ENCODE measurements at regions not wholly inside any gene's neighbourhood (a gene's known extent, or its start where the extent isn't known, plus 50 kb on each side); places are given as distances from the start of the nearest gene placed in this dataset.

- H3K56ac ChIP-seq (replicated peaks; ENCODE audit: insufficient read length, low read depth, low read length): no peak overlapping the region
- H2AFZ ChIP-seq (ENCODE audit: low read length): no peak overlapping the region
- H2BK120ac ChIP-seq (replicated peaks; ENCODE audit: low read depth, low read length): no peak overlapping the region
- no peak overlapping the region for H2BK5ac ChIP-seq (ENCODE audit: low read depth, low read length)
- no peak overlapping the region for H3K27ac ChIP-seq (ENCODE audit: low read depth, low read length)
- no peak overlapping the region for H2AK5ac ChIP-seq (ENCODE audit: low read depth, low read length)
- H3K9me3 ChIP-seq (ENCODE audit: insufficient read depth in 2 of 2, low read depth in 1 of 2, low read length in 1 of 2): no peaks in the 10 kb centered on the region
- H3K79me1 ChIP-seq (ENCODE audit: low read depth, low read length): no peaks in the 10 kb centered on the region
- CTCF ChIA-PET (ENCODE audit: partially characterized antibody): no interaction called here
- H3K36me3 ChIP-seq (ENCODE audit: control insufficient read depth in 2 of 4, insufficient read depth in 4 of 4, low read length in 3 of 4): no peaks in the 10 kb centered on the region
- no peak overlapping the region for H4K8ac ChIP-seq (ENCODE audit: extremely low read depth, insufficient read depth, low read length)
- H3K4me1 ChIP-seq (replicated peaks in 1 of 4; ENCODE audit: control insufficient read depth in 3 of 4, insufficient read depth in 4 of 4, low read length in 3 of 4): no peaks in the 10 kb centered on the region
- H4K20me1 ChIP-seq (replicated peaks in 1 of 2; ENCODE audit: control insufficient read depth in 1 of 2, insufficient read depth in 2 of 2, low read length in 2 of 2): no peaks in the 10 kb centered on the region
- H3K14ac ChIP-seq (ENCODE audit: insufficient read length): no peak overlapping the region
- H3K9ac ChIP-seq (replicated peaks in 1 of 4; ENCODE audit: extremely low read depth in 1 of 4, low read depth in 3 of 4, low read length in 3 of 4): no peak overlapping the region
- H4K5ac ChIP-seq (ENCODE audit: insufficient read length, low read depth, low read length): no peak overlapping the region
- no peak overlapping the region for H3K18ac ChIP-seq (ENCODE audit: extremely low read depth, low read length)
- H4K91ac ChIP-seq (replicated peaks; ENCODE audit: insufficient read length, low read length): no peak overlapping the region
- POLR2A ChIA-PET (ENCODE audit: partially characterized antibody): interaction anchor here (0.6 kb wide), 1 partner anchor 340 kb away, joined by 3 read pairs; no protein-coding TSS in a partner anchor
- no peak overlapping the region for H3K4me2 ChIP-seq (ENCODE audit: insufficient read depth in 1 of 2, low read depth in 2 of 2, low read length in 2 of 2)
- H3K27me3 ChIP-seq (replicated peaks in 1 of 4; ENCODE audit: control insufficient read depth in 3 of 4, extremely low read depth in 1 of 4, insufficient read depth in 3 of 4, low read length in 3 of 4): no peaks in the 10 kb centered on the region
- no peak for TF ChIP-seq EZH2 (IDR thresholded peaks at IDR 0.05; ENCODE audit: low read depth, low read length, severe bottlenecking)
- no peak for TF ChIP-seq BRCA1 (IDR thresholded peaks at IDR 0.05; ENCODE audit: low read depth, low read length)
- TF ChIP-seq HDAC6 (IDR thresholded peaks at IDR 0.05; ENCODE audit: low read depth, low read length): no peak
- no peak for TF ChIP-seq EP300 (IDR thresholded peaks at IDR 0.05; ENCODE audit: borderline replicate concordance in 1 of 2, low read depth in 2 of 2, low read length in 2 of 2)
- TF ChIP-seq, protein P1, sequence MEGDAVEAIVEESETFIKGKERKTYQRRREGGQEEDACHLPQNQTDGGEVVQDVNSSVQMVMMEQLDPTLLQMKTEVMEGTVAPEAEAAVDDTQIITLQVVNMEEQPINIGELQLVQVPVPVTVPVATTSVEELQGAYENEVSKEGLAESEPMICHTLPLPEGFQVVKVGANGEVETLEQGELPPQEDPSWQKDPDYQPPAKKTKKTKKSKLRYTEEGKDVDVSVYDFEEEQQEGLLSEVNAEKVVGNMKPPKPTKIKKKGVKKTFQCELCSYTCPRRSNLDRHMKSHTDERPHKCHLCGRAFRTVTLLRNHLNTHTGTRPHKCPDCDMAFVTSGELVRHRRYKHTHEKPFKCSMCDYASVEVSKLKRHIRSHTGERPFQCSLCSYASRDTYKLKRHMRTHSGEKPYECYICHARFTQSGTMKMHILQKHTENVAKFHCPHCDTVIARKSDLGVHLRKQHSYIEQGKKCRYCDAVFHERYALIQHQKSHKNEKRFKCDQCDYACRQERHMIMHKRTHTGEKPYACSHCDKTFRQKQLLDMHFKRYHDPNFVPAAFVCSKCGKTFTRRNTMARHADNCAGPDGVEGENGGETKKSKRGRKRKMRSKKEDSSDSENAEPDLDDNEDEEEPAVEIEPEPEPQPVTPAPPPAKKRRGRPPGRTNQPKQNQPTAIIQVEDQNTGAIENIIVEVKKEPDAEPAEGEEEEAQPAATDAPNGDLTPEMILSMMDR (IDR thresholded peaks at IDR 0.05; ENCODE audit: control extremely low read depth in 1 of 3, insufficient read depth in 1 of 3, low read depth in 1 of 3, low read length in 3 of 3): no peak
- no peak for TF ChIP-seq CHD2 (IDR thresholded peaks at IDR 0.05; ENCODE audit: low read length)
- TF ChIP-seq TBP (IDR thresholded peaks at IDR 0.05; ENCODE audit: low read depth, low read length): no peak
- no peak for TF ChIP-seq CREB1 (IDR thresholded peaks at IDR 0.05)
- no peak for TF ChIP-seq FOSL1 (IDR thresholded peaks at IDR 0.05; ENCODE audit: insufficient read depth, low read depth, low read length)
- no peak for TF ChIP-seq POLR2AphosphoS5 (IDR thresholded peaks at IDR 0.05; ENCODE audit: low read depth, low read length)
- no peak for TF ChIP-seq JUN (IDR thresholded peaks at IDR 0.05; ENCODE audit: low read depth, low read length)
- no peaks in the 10 kb centered on the region for H3K79me2 ChIP-seq (ENCODE audit: control insufficient read depth in 1 of 2, insufficient read depth in 2 of 2, low read length in 2 of 2)
- 95% methylated on average over 1 of the region's 1 CpG; no CpG with 5 or more reads in 1 of the 2 experiments for WGBS, 2 experiments (ENCODE audit: extremely low coverage in 1 of 2, insufficient coverage in 1 of 2, insufficient read length in 1 of 2, insufficient replicate concordance in 2 of 2, low coverage in 1 of 2, low lambda C conversion rate in 2 of 2, missing lambda C conversion rate in 1 of 2)
- no peak overlapping the region for H3K4me3 ChIP-seq (ENCODE audit: extremely low read depth in 1 of 4, insufficient read depth in 2 of 4, low read depth in 3 of 4, low read length in 4 of 4)
- no peak overlapping the region for H3K4ac ChIP-seq (replicated peaks; ENCODE audit: insufficient read length, low read depth, low read length)
- no peak for FAIRE-seq
- H3K23ac ChIP-seq (ENCODE audit: insufficient read length): no peak overlapping the region
- DNase-seq (ENCODE audit: low read depth in 1 of 2, low spot score in 2 of 2): no peak
- H2BK15ac ChIP-seq (ENCODE audit: low read length): no peak overlapping the region
- H3K23me2 ChIP-seq (ENCODE audit: low read depth, low read length): no peaks in the 10 kb centered on the region; the same call in 1 of the 2 replicates
- H2BK20ac ChIP-seq (ENCODE audit: low read length): no peak overlapping the region
- H2BK12ac ChIP-seq (ENCODE audit: low read depth, low read length): no peak overlapping the region
Observed at GRCh38 chr16:65541646-65542045, 419.8 kb upstream of the CDH11 start.

Data from H1 (cell line).